DMS79 (cell line): ENCODE measurements at regions not wholly inside any gene's neighbourhood (a gene's known extent, or its start where the extent isn't known, plus 50 kb on each side); places are given as distances from the start of the nearest gene placed in this dataset.

Experiments
- DNase-seq: peaks from one replicate; lab custom pipeline; 2025; lab: John Stamatoyannopoulos, UW

- DNase-seq, result no peak
These were observed 83.2 kb downstream of the CEBPB start for GRCh38 chr20:50273601-50274491.

GRCh38 chr20:50274570-50275430 lies 84.2 kb downstream of the CEBPB start:
- DNase-seq, result no peak

GRCh38 chr20:50276119-50277063 lies 85.8 kb downstream of the CEBPB start:
- DNase-seq, result no peak

DNA sequence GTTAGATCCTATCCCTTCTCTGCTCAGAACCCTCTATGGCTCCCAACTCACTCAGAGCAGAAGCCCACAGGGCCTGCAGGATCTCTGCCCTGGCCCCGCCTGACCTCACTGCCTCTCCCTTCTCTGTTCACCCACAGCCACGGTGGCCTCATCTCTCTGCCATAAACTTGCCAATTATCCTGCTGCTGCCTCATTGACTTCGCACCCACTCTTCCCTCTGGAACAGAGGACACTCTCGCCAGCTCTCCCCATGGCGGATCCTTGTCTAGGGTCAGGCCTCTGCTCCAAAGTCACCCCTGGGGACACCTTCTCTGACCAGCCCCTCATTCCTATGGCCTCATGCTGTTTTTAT lies 86.4 kb downstream of the CEBPB start:
- DNase-seq, result peak; percentile 29

GRCh38 chr20:50277460-50278376 lies 87.1 kb downstream of the CEBPB start:
- peak; percentile 31 for DNase-seq

- no peak for DNase-seq
These were observed 87.7 kb downstream of the CEBPB start for GRCh38 chr20:50278377-50278683.

GRCh38 chr20:50278684-50279531 lies 88.3 kb downstream of the CEBPB start:
- DNase-seq, result no peak

DNA sequence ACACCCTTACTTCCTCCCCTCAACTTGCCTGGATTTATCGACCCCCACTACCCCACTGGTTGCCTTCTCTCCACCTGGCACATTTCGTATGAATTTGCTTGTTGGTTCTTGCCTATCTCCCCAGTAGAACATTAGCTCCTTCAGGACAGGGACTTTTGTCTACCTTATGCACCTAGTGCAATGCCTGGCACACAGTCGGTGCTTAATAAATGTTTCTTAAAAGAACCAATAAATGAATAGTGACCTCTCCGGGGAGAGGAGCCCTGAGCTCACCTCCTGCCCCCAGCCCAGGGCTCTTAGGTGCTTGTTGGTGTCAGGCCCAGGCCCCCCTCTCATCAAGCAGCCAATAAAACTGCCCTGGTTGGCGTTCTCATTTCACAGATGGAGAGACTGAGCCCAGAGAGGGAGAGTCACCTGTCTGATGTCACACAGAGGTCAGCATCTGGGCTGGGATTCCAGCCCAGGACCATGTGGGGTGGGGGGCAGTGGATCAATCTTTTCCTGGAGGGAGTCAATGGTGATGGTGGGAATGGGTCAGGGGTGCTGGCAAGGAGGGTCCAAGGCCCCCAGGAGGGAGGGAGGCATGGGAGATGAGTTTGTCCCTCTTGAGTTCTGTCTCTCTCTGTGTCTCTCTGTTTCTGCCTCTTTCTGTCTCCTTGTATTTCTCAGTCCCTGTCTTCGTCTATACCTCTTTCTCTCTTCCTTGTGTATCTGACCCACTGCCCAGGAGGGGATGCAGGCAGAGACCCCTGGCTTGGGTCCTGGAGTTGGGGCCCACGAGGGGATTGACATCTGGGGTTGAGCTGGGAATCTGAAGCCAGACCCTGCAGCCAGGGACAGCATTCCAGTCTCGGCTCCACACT lies 89.6 kb downstream of the CEBPB start:
- DNase-seq, result no peak

GRCh38 chr20:50280851-50281655 lies 90.4 kb downstream of the CEBPB start:
- DNase-seq, result no peak

GRCh38 chr20:50281831-50282591 lies 91.4 kb downstream of the CEBPB start:
- DNase-seq, result no peak

GRCh38 chr20:50282592-50283241 lies 92.1 kb downstream of the CEBPB start:
- DNase-seq, result no peak

- no peak for DNase-seq
These were observed 92.7 kb downstream of the CEBPB start for GRCh38 chr20:50283370-50283769.

DNA sequence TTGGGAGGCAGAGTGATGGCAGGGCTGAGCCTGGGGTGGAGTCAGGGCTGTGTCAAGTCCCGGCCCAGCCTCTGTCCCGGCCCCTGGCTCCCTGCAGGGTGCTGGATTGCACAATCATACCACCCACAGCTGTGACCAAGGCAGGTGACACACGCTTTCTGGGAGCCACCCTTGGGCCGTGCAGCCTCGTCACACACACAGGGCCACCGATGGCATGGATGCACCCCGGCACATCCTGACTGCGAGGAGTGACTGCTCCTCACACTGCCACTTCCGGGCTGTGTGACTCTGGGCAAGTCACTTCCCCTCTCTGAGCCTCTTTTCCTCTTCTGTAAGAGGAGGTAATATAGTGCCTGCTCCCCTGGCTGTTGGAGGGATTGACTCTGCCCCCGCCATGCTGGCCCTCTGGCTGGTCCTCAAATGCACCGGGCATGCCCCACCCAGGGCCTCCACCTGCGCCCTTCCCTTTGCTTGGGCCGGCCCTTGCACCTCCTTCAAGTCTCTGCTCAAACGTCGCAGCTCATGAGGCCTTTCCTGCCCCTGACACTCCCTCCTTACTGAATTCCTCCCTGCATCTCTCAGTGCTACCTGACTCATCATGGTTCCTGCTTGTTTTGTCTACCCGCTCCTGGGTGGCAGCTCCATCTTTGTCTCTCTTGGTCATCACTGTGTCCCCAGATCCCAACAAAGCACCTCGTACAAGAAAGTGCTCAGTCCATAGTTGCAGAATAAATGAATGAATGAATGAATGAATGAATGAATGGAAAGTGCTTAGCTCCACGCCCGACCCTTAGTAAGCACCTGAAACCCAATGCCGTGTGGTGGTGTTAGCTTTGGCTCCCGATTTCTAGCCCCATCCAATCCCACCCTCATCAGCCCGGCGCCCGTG lies 93.5 kb downstream of the CEBPB start:
- no peak for DNase-seq

DNA sequence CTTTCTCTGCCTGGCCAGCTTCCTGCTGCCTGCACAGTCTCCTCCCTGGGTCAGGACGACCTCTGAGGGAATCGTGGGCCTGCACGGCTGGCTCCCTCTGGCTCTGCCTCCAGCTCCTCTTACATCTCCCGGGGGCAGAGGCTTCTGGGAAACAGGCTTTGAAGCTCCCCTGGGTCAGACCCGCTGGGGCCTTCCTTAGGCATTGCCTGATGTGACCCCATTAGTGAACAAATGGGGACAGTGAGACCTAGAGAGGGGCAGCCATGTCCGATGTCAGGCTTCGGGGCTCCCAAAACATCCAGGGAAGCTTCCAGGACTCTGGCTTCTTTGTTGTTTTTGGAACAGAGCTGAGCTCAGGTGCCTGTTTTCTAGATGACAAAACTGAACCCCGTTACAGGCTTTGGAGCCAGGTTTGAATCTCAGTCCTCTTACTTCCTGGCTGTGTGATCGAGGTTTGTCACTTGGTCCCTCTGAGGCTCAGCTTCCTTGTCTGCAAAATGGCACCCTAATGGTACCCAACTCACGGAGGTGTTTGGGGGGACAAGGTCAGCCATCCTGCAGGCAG lies 94.3 kb downstream of the CEBPB start:
- DNase-seq, result no peak

DNA sequence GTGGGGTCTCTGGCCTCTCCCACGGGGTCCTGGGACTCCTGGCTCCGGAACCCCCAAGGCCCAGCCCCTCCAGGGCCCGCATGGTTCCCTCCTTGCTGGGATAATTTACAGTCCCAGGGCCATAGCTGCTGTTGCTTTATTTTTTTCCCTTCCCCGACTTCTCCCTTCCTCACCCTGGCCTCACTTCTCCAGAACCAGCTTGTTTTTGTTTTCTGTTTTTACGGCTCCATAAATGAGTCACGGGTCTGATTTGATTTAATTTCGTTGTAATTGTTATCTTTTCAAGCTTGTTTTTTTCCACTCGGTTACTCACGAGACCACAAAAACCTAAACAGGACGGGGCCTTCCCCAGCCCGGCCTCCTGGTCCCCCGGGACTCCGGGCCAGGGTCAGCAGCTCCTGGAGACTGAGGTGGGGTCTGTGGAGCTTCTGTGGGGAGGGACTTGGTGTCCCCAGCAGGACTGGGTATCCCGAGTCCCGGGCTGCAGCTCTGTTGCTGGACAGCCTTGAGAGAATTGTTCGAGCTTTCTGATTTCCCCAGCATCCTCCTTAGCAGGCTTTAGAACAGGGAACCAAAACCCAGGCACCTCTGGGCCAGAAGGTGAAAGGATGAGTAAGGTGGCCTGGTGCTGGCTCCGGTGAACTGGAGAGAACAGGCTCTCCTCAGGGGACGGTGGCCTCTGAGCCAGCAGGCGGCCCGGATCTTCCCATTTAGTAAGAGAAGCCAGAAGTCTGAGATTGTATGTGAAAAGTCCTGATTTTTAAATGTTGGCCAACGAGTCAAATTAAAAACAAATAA lies 94.9 kb downstream of the CEBPB start:
- DNase-seq, result no peak
